Inflammatory macrophage treated with lipopolysaccharide for 1 hour (primary cell): ENCODE measurements at regions not wholly inside any gene's neighbourhood (a gene's known extent, or its start where the extent isn't known, plus 50 kb on each side); places are given as distances from the start of the nearest gene placed in this dataset.

Experiments
- DNase-seq, 2 donors: peaks; one replicate each; pipeline ENCODE4 v3.0.0-alpha.2; 2020 to 2022

DNA sequence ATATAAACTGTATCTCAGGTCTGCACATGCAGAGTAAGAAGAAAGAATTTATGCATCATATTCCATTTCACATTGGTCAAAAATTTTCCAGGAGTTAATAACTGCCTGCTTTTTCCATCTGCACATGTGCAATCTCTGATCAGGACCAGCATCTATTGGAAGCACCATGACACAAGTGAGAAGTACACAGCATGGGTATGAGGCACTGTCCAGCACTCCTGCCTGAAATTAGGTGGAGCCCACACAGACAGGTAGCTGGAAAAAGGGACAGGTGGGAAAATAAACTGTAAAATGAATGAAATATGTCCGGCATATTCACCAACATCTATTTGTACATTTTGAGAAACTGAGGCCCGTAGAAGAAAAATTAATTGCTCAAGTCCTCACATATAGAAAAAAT, 609.2 kb upstream of the NXPH2 start:
- no peak for DNase-seq

DNA sequence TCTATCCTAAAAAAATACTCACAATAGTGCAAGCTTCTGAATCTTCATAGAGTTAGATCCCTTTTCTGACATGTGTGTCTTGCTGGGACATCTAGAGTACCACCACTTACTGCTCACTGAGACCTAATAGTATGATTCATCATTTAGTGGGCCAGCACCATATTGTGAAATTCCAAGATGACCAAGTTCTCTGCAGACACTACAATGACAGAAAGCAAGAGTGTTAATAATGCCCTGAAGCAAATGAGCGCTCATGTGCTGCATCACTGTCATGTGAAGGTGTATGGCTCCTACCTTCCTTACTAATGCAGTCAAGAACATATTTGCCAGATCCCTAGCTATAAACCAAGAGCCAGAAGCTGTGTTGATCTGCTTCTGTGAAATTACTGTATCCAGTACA, 606.2 kb upstream of the NXPH2 start:
- no peak for DNase-seq

DNA sequence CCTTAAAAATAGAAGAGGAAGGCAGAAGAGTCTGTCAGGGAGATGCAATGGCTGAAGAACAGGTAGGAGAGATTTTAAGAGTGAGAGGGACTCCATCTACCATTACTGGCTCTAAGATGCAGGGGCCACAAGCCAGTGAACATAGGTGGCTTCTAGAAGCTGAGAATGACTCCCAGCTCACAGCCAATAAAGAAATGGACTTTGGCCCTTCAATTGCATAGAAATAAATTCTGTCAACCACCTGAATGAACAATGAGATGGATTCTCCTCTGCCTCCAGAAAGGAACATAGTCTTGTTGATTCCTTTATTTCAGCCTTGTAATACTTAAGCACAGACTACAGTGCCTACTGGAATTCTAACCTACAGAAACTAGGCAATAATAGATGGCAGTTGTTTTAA, 603.3 kb upstream of the NXPH2 start:
- no peak for DNase-seq

DNA sequence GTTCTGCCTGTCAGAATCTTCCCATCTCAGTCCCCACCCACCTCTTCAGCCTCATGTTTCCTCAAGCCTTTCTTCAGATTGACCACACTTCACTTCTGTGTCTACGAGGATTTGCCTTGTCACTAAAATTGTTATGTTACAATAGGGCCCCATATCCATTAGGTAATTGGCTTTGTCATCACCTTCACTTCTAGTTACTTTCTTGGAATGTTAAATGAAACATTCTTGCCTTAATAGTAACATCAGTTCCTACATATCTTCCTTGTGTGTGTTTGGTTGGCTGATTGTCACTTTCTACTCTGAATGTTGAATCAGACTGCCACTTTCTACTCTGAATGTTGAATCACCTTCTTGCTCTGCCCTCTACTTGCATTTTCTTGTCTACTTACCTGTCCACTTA, 599.9 kb upstream of the NXPH2 start:
- DNase-seq, result no peak

GRCh38 chr2:139378373-139378772, 598.2 kb upstream of the NXPH2 start:
- no peak for DNase-seq

- no peak for DNase-seq
Measured at GRCh38 chr2:139374296-139374850, 594.2 kb upstream of the NXPH2 start.

DNA sequence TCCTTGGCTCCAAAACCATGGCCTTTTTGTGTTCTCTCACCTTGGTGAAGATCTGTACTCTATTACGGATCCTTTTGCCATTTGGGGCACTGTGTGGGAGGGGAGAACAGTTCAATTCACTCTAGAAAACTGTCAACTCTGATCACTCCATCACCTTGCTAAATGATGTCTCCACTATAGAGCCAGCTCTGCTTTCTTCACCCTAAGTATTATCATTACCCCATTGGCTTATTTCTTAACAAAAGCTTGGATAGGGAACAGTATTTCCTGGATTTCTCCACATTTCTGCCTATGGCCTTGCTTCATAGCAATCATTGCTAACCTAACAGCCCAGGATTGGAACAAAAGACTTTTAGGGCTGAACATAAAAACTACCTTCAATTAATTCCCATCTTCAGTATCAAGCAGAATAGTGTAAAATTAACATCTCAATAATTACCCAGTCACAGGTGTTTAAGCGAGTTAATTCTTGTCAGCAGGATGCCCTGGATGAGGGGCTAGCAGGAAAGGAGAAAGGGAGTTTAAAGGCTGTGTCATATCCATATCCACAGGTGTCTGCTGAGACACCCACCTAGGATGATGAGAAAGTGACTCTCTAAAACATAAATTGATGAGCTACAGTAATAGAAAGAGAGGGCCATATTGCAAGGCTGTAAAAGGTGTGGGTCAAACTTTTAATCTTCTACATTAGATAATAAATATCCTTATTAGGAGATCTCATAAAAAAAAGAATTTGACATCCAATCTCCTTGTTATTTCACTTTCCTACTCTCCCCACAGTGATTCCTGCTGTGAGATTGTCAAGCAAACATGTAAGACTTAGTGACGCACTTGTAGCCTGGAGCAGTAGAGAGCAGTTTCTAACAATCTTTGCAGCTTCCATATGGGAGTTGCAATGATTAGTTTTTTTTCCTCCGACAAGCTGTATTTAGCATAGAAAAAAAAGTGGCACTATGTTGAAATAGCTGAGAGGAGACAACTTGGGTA, 589.5 kb upstream of the NXPH2 start:
- DNase-seq, result no peak

DNA sequence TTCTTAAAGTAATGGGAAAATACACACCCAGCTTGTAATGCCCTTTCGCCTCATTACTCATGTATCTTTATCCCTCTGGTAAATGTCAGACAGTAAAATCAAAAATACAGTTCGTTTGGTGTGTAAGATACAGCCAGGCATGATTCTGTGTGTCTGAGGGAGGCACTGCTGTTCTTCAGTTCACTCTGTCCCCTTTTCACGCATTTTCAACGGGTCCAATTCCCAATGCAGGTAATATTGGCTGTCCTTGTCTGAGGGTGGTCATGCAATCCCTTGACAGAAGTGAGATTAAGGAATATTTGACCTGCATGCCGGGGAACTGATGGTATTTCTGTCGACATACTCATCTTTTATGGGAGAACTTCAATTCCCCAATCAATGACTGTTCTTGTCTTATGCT, 587.2 kb upstream of the NXPH2 start:
- no peak for DNase-seq

DNA sequence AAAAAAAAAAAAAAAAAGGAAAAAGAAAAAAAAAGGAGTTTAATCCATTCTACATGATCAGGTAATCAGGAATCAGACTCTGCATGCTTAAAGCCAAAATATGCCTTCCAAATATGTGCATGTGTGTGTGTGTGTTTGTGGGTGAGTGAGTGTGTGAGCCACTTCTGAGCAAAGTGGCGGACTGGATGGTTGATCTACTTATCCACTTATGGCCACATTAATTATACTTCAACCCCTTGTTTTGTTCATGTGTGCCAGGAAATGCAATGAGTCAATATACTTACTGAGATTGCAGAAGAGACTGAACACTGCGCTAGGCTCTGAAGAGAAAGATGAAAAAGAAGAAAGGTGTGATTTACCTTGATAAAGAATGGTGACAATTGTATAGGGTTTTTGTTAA, 586.5 kb upstream of the NXPH2 start:
- DNase-seq, result no peak

DNA sequence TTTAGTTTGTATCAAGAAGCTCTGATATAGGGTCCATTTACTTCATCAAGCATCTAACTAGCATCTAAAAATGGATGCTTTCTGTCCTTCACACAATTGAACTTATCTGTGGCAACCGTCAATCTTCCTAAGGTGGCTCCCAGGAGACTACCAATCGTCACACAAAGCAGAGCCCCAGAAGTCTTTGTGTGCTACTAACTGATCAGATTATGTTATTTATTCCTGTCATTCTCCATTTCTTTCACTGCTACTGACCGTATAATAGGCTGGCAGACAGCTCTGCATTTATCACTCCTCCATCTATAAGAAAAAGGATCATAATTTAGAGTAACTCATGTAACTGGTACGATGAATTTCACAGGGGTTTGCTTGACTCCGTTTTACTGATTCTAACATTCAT, 585.0 kb upstream of the NXPH2 start:
- DNase-seq, result no peak

DNA sequence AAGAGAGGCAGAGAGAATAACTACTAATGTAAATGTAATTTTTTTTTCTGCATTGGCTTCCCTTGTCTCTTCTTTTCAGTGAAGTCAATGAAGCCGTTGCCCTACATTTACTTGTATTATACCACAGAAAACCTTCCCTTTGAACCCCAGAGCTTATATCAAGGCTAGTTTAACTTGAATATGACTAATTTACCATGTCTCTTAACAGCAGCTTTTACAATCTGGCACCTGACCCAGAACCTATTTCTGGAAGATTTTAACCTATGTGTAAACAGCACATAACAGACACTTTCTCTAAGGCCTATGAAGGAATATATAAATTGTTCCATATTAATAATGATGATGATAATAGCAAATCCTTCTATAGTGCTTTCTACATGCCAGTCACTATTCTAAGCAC, 580.5 kb upstream of the NXPH2 start:
- no peak for DNase-seq

DNA sequence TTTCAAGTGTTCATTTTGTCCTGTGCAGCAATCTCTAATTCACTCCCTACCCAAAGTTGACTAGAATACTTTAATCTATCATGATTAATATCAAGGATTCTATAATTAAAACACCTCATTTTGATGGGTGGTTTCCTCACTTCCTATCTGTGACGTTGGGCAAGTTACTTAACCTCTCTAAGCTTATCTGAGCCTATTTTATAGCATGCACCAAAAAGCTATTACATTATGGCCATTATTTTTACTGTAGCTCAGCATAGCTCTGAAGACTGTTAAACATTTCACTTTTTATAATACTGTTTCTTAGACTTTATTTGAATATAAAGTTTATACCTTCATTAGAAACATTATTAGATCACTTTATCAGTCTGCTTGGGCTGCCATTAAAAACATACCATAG, 579.6 kb upstream of the NXPH2 start:
- DNase-seq, result no peak

- no peak for DNase-seq
Measured at GRCh38 chr2:139357972-139358371, 577.8 kb upstream of the NXPH2 start.

DNA sequence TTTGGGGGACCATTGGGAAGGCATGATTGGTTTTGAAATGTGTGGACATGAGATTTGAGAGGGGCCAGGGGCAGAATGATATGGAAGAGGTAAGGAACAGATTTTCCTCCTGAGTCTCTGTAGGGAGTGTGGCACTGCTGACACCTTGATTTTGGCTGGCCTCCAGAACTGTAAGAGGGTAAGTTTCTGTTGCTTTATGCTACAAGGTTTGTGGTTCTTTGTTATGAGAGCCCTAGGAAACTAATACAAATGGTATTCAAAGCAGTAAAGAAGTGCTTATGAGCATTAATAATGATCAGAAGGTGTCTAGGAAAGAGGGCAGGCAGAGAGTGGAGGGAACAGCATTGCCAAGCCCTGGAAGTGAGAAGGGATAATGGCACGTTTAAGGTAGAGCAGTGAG, 574.3 kb upstream of the NXPH2 start:
- no peak for DNase-seq

GRCh38 chr2:139353874-139354273, 573.7 kb upstream of the NXPH2 start:
- no peak for DNase-seq

DNA sequence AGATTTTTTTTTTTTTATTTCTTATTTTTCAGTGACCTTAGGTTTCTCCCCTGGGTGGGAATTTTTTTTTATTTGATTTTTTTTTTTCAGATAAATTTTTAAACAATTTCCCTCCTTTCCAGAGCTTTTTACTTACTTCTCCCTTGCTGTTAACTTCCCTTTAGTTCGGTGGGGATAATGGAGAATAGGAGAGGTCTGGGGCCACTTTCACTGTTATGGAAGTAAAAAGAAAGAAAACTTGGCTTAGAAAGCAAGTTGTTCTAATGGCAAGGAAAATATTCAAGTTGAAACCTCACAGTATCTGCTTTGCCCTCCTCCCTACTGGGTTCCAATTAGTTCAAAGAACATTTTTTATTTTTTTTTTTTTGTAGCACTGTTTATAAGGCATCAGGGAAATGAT, 537.1 kb upstream of the NXPH2 start:
- DNase-seq, result no peak

- DNase-seq, result no peak
Measured at GRCh38 chr2:139314059-139314458, 533.9 kb upstream of the NXPH2 start.

- no peak for DNase-seq
Measured at GRCh38 chr2:139296672-139297209, 516.6 kb upstream of the NXPH2 start.

DNA sequence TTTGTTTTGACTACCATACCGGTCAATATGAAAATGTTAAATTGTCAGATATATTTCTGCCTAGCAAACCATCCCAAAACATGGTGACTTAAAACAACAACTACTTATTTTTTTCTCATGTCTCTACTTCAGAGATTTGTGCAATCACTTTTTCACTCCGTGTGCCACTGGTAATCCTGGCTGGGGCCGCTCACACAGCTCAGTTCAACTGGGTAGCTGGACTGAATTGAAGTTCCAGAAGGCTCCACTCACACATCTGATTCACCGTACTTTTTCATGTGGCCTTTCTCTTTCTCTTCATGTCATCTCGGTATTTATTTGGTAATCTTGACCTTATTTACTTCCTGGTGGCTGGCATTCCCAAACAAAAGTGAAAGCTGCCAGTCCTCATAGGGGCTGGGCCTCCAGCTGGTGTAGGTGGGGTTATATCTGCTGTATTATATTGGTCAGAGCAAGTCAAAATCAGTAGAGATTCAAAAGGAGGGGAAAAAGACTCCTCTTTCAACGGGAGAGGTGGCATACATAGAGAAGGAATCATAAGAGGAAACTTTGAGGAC, 513.9 kb upstream of the NXPH2 start:
- DNase-seq, result no peak

- no peak for DNase-seq
Measured at GRCh38 chr2:139281124-139281523, 500.9 kb upstream of the NXPH2 start.

GRCh38 chr2:139271879-139272278, 491.7 kb upstream of the NXPH2 start:
- DNase-seq, result no peak

GRCh38 chr2:139271149-139271548, 491.0 kb upstream of the NXPH2 start:
- no peak for DNase-seq

GRCh38 chr2:139260052-139260430, 479.9 kb upstream of the NXPH2 start:
- no peak for DNase-seq

DNA sequence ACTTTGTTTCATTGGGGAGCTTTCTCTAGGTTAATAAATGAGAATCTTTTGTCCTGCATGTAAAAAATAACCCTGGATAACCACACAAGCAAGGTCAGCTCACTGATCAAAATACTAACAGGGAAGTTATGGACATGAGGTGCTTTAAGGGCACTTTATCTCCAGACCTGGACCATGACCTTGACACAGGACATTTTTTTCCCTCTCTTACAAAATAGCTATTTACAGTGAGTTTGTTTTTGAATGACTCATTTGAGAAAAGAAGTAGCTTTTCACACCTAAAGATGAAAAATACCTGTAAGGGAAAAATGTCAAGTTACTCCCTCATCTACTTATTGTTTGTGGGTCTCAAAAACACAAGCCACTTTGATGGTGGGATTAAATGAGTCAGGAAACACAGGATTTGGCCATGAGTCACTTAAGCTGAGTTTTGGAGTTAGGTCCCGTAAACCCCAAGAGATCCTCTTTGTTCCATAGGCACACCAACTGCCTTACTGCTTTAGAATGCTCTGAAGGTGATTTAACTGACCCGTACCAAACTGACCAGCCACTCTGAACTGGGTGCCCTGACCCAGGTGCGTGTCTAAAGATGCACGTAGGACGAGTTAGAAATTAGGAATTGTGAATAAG, 479.3 kb upstream of the NXPH2 start:
- DNase-seq, result no peak
